ENCODE measurements at regions not wholly inside any gene's neighbourhood (a gene's known extent, or its start where the extent isn't known, plus 50 kb on each side); places are given as distances from the start of the nearest gene placed in this dataset.

DNA sequence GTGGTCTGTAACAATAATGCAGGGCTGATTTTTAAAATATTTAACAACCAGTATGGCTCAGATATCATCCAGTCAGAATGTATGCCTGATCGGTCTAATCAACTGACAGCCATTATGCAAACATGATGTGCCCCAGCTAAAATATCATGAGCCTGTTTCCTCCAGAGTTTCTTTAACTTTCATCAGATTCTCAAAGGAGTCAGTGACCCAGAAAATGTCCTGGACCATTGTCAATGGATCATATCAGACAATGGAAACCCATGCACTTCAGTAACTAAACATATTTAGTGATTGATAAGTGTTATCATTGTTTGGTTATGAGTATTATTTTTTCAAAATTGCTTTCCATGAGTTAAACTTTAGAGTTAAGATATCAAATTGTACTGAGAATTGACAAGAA lies 173.5 kb downstream of the LMBRD1 start:
- no peak overlapping the region for H3K4me3 ChIP-seq (ENCODE audit: low read depth, low read length)
- TF ChIP-seq, protein P1, sequence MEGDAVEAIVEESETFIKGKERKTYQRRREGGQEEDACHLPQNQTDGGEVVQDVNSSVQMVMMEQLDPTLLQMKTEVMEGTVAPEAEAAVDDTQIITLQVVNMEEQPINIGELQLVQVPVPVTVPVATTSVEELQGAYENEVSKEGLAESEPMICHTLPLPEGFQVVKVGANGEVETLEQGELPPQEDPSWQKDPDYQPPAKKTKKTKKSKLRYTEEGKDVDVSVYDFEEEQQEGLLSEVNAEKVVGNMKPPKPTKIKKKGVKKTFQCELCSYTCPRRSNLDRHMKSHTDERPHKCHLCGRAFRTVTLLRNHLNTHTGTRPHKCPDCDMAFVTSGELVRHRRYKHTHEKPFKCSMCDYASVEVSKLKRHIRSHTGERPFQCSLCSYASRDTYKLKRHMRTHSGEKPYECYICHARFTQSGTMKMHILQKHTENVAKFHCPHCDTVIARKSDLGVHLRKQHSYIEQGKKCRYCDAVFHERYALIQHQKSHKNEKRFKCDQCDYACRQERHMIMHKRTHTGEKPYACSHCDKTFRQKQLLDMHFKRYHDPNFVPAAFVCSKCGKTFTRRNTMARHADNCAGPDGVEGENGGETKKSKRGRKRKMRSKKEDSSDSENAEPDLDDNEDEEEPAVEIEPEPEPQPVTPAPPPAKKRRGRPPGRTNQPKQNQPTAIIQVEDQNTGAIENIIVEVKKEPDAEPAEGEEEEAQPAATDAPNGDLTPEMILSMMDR (IDR thresholded peaks at IDR 0.05; ENCODE audit: control insufficient read depth, extremely low read depth, insufficient read depth): no peak
- DNase-seq (ENCODE audit: low read depth): no peak

DNA sequence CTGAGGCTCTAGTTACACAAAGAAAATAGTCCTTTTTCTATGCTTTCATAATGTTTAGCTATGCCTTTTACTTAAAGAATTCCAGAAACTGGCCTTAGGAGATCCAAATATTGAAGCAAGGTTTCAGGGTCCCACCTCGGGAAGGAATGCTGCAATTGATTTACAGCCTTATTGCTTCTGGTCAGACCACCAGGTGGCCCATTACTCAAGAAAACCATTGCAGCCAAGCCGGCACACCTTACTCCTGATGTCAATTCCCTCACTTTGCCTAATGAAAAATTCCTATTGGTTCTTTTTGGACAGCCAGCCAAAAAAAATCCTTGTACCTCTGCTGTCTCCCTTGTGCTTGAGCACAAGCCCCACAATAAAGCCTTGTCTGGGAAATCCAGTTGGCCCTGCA lies 173.9 kb downstream of the LMBRD1 start:
- H3K4me3 ChIP-seq (ENCODE audit: low read depth, low read length): no peak overlapping the region
- no peak for DNase-seq (ENCODE audit: low read depth)
- TF ChIP-seq, protein P1 (IDR thresholded peaks at IDR 0.05; ENCODE audit: control insufficient read depth, extremely low read depth, insufficient read depth): no peak

DNA sequence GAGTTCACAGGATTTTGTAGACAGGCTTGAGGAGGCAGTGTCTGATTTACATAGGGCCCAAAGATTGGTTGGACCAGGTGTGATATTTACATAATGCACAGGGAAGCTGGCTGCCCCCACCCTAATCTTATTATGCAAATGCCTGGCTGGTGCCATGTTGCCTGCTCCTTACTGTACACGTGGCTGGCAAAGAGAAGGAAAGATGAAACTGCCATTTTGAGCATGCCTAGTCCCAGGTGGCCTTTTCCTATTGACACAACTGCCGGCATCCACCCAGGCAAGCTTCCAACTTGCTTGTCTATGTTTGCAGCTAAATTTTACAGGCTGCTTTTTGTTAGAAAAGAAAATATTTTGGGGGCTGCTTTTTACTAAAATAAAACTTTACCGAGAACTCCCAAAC lies 174.6 kb downstream of the LMBRD1 start:
- TF ChIP-seq, protein P1 (IDR thresholded peaks at IDR 0.05; ENCODE audit: control insufficient read depth, extremely low read depth, insufficient read depth): no peak
- peak; percentile 59 for DNase-seq (ENCODE audit: low read depth)
- H3K4me3 ChIP-seq (ENCODE audit: low read depth, low read length): no peak overlapping the region

DNA sequence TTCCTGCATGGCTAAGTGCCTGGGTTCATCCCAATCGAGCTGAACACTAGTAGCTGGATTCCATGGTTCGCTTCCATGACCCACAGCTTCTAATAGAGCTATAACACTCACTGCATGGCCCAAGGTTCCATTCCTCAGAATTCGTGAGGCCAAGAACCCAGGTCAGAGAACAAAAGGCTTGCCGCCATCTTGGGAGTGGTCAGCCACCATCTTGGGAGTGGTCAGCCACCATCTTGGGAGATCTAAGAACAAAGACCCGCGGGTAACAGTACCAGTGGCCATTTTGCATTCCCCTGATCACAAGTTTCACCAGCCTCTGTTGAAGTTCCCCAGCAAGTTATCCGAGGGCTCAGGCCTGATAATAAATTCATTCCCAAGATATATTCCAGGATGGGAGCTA lies 179.6 kb downstream of the LMBRD1 start:
- TF ChIP-seq, protein P1 (IDR thresholded peaks at IDR 0.05; ENCODE audit: control insufficient read depth, extremely low read depth, insufficient read depth): no peak
- H3K4me3 ChIP-seq (ENCODE audit: low read depth, low read length): no peak overlapping the region
- no peak for DNase-seq (ENCODE audit: low read depth)

DNA sequence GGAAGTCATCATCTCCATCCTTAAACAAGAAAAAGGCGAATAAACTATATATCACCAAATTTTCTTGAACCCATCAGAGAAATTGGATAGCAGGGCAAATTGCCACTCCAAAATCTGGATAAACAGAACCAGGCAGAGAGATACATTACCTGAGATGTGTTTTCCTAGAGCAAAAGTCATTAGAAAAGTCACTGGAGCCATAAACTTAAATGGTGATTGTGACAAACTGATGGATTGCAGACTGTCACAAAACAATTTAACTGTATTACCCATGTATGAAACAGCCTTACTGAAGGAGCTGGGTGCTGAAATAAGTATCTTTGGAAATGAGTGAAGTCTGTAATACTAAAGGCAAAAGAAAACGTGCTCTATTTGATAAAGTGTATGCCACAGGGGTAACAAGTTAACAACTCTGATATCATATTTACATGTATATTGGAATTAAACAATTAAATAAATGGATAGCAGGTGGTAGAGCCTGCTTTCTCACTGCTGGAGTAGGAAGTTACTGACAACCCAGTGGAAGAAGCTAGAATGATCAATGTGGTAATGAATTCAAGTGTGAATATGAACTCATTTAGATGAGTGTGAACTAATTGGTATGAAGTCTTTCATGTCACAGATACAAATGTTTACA lies 186.9 kb downstream of the LMBRD1 start:
- no peak overlapping the region for H3K4me3 ChIP-seq (ENCODE audit: low read depth, low read length)

DNA sequence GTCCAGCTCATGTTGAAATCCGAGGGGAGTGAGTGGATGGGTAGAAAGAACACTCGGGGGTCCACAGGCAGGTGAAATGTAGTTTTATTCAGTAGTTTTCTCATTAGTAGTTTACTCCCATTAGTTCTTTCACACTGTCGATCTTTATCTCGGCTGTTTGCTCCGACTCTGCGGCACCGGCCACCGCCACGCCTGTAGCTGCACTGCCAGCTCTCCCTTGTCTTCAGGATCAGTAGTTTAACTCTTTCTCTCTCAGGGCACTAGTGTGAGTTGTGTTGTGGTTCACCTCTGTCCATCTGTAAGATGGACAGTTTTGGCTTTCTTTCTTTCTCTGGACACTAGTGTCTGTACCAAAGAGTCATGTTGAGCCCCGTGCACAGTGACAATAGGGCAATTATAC lies 195.7 kb downstream of the LMBRD1 start:
- TF ChIP-seq, protein P1 (IDR thresholded peaks at IDR 0.05; ENCODE audit: control insufficient read depth, extremely low read depth, insufficient read depth): no peak
- H3K4me3 ChIP-seq (ENCODE audit: low read depth, low read length): no peak overlapping the region; the same call in 1 of the 2 replicates
- DNase-seq (ENCODE audit: low read depth): peak; percentile 8

More for the DNA sequence above, 186.9 kb downstream of the LMBRD1 start:
- TF ChIP-seq, protein P1 (IDR thresholded peaks at IDR 0.05; ENCODE audit: control insufficient read depth, extremely low read depth, insufficient read depth): no peak
- DNase-seq (ENCODE audit: low read depth): no peak

DNA sequence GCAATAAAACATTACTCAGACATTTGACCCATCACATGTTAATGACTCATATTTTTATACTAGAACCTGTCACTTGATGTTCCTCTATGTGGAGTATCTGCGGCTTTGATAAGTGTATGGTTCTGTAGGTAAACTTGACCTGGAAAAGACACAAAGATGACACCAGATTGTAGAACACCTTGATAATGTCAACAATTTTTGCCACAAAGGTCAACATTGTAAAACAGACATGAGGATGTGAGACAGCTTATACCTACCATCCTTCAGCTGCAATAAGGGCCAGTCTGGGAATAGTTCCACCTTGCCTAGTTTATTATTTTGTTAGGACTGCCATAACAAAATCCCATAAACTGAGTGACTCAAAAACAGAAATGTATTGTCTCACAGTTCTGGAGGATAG lies 202.4 kb downstream of the LMBRD1 start:
- H3K4me3 ChIP-seq (ENCODE audit: low read depth, low read length): no peak overlapping the region
- DNase-seq (ENCODE audit: low read depth): peak; percentile 100
- TF ChIP-seq, protein P1 (IDR thresholded peaks at IDR 0.05; ENCODE audit: control insufficient read depth, extremely low read depth, insufficient read depth): no peak

Data from LNCaP clone FGC (cell line).